ENCODE measurements at regions not wholly inside any gene's neighbourhood (a gene's known extent, or its start where the extent isn't known, plus 50 kb on each side); places are given as distances from the start of the nearest gene placed in this dataset.

DNA sequence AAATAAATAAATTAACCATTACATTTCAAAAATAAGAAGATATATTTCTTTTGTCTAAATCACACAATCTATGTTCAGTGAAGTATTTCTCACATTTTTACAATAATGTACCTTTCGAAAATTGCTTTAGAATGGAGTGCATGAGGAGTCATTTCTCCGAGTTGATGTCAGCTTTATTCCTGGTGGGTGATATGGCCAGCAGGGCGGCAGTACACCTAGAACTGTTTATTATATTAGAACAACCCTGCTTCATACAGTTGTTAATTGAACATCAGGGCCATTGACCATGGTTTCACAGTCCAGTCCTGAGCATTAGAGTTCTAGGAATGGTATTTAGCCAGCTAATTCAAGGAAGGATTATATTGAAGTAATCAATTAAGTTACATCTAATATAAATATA lies 696.3 kb upstream of the SLC10A2 start:
- H3K4me3 ChIP-seq (ENCODE audit: low read depth, low read length), result no peak overlapping the region
- no peak for DNase-seq (ENCODE audit: low read depth)

DNA sequence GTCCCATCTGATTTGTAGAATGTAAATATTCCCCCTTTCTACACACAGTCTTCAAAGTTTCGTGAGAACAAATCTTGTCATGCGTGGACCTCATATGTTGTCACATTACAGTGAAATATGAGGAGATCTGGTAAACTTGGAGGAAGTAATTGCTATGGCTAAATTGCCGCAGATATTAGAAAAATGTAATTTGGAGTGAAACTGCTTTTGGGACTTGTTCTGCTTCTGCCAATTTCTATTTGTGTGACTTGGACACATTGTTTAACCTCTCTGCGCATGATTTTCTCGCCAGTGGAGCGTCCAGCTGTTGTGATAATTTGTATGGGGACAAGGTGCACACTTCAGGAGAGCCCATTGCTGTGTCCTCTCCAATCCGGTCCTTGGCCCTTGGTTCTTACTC lies 693.1 kb upstream of the SLC10A2 start:
- no peak for DNase-seq (ENCODE audit: low read depth)
- H3K4me3 ChIP-seq (ENCODE audit: low read depth, low read length), result no peak overlapping the region

DNA sequence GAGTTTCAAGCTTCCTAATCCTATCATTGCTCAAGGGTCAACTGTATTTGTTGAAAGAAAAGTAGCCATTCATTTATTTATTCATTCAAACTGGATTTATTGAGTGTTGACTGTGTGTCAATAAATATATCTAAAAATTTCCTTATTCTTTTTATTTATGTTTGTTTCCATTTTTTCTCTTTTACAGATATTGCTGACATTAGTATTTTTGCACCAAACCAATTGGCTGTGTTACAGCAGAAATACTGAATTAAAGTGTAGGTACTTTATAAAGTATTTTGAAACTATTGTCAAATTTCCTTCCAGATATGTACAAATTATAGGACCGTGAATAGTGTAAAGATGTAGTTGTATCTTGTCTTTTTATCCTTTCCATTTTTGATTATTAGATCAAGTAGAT lies 692.0 kb upstream of the SLC10A2 start:
- no peak for DNase-seq (ENCODE audit: low read depth)
- H3K4me3 ChIP-seq (ENCODE audit: low read depth, low read length), result no peak overlapping the region

DNA sequence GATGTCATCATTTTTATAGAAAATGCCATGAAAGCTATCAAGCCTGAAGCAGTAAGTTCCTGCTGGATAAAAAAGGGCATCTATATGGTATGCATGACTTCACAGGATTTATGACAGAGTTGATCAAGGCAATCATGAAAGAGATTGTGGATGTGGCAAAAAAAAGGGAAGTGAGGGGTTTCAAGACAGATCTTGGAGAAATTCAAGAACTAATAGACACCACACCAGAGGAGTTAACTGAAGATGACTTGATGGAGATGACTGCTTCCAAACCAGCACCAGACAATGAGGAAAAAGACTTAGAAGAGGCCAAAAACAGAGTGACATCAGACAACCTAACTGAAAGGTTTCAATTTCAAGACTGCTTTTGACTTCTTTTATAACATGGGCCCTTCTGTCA lies 691.1 kb upstream of the SLC10A2 start:
- DNase-seq (ENCODE audit: low read depth), result no peak
- no peak overlapping the region for H3K4me3 ChIP-seq (ENCODE audit: low read depth, low read length)

DNA sequence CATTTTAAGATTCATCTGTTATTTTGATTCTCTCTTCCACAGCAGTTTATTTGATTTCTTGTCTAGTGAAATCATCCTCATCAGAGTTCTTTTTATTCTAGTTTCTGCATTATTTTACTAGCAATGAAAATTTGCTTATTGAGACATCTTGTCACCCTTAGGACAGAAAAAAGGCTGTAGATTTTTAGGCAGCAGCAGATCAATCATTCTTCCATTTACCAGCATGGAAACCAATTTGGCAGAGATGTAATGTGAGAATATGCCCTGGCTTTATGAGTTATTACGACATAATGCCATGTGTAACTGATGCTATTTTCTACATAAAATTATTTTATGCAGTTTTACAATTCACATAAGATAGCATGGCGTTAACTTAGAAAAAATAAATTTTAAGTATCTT lies 688.6 kb upstream of the SLC10A2 start:
- DNase-seq (ENCODE audit: low read depth), result no peak
- no peak overlapping the region for H3K4me3 ChIP-seq (ENCODE audit: low read depth, low read length)

DNA sequence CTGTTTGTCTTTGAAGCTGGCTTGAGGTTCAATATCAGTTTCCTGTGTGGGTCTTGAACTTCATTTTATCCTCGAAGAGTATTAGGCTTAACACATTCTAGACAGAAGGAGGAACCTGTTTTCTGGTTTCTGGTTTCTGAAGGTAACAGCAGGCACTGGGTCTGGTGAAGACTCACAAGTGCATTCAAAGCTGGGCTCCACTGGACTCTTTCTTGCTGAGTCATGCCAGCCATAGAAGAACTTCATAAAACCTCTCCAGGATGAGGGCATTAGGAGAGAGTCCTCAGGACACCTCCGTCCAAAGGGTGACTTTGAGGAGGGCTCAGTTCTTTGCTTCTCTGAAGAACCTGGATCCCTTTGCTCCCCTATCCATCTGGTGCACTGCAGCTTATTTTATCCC lies 668.6 kb upstream of the SLC10A2 start:
- no peak for DNase-seq (ENCODE audit: low read depth)

DNA sequence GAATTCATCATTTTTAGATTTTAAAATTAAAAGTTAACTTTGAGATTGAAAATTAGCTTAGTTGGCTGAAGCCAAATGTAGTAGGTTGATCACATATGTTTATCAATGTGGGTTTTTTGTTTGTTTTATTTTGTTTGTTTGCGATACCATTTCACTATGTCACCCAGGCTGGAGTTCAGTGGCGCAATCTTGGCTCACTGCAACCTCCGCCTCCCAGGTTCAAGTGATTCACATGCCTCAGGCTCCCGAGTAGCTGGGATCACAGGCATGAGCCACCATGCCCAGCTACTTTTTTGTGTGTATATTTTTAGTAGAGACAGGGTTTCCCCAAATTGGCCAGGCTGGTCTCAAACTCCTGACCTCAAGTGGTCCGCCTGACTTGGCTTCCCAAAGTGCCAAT lies 665.7 kb upstream of the SLC10A2 start:
- H3K4me3 ChIP-seq (ENCODE audit: low read depth, low read length), result no peak overlapping the region

More for the DNA sequence above, 668.6 kb upstream of the SLC10A2 start:
- no peak overlapping the region for H3K4me3 ChIP-seq (ENCODE audit: low read depth, low read length)

DNA sequence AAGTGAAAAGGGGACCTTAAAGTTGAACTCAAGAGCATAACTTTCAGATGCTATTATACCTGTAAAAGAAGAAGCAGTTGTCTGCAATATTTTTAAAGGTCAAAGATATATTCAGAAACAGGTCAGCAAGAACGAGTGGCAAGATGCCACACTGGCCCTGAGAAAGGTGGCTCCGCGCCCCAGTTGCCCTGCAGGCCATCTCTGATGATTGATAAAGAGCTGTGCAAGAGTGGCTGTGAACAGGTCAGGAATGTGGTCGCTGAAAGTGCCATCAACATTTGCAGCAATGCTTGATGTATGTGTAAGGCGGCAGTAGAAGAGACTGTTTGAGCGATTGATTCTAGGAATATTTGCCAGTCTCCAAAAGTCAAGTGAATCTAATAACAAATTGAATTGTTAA lies 664.2 kb upstream of the SLC10A2 start:
- no peak for DNase-seq (ENCODE audit: low read depth)
- H3K4me3 ChIP-seq (ENCODE audit: low read depth, low read length), result no peak overlapping the region

More for the DNA sequence above, 665.7 kb upstream of the SLC10A2 start:
- no peak for DNase-seq (ENCODE audit: low read depth)

DNA sequence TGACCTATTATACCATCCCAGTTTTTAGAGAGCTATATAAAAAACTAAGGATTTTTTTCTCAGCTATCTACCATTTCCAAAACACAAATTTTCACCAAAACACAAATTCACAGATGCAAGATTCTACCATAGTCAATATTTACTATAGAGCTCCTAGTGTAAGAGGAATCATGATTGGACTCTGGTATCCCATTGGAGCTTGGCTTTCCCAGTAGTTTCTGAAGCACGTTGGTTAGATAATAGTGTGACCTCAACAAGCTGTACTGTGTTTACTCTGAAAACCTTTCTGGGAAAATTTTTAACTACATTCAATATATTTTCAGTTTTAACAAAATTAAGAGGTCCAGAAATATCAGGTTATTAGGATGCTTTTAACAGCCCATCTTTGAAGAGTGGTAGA lies 660.6 kb upstream of the SLC10A2 start:
- no peak overlapping the region for H3K4me3 ChIP-seq (ENCODE audit: low read depth, low read length)
- no peak for DNase-seq (ENCODE audit: low read depth)

DNA sequence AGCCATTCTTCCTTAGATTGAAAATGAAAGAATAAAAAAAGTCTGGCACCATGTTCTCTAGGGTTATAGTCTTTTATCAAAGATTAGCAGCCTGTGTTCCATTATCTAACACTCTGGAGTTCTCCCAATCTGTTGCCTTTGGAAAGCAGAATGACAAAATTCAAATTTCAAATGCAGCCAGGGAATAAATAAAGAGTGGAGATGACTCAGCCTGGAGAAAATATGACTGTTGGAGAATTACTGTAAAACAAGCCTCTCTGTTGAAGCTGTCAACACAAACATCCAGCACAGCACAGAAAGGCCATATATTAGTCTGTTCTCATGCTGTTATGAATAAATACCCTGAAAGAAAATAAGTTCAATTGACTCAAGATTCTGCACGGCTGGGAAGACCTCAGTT lies 650.5 kb upstream of the SLC10A2 start:
- no peak for DNase-seq (ENCODE audit: low read depth)
- no peak overlapping the region for H3K4me3 ChIP-seq (ENCODE audit: low read depth, low read length)

DNA sequence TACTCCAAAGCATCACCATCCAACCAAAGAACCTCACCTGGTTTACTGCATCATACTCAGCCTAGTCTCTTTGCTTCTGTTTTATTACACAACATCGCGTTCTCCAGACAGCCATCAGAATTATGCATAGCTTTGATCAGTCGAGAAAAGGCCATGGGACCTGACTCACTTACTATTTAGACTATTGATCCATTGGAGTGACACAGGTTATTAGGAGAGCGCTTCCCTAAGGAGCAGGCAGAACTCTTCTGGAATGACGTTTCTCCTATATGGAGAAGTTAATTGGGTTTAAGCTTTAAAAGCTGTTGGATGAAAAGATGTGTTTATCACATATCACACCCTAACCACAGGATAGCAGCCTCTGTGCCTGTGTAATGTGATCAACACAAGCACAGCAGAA lies 649.1 kb upstream of the SLC10A2 start:
- no peak overlapping the region for H3K4me3 ChIP-seq (ENCODE audit: low read depth, low read length)
- no peak for DNase-seq (ENCODE audit: low read depth)

DNA sequence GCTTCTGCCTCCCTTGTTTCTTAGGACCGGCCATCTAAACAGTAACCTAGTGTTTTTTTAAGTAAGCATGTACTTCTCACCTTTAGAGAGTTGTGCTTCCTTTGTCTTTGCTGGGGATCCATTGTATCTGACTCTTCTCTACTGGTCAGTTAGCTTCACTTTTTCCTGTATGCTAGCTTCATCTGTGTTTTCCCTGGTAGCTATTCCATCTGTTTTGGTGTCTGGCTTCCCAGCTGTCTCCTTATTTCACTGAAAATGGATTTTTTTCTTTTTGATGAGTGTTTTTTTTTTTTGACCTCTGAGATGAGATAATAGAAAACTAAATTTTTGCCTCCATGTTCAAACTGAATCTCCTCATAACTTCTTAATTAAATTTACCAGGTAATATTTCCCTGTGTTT lies 637.0 kb upstream of the SLC10A2 start:
- DNase-seq (ENCODE audit: low read depth), result no peak

DNA sequence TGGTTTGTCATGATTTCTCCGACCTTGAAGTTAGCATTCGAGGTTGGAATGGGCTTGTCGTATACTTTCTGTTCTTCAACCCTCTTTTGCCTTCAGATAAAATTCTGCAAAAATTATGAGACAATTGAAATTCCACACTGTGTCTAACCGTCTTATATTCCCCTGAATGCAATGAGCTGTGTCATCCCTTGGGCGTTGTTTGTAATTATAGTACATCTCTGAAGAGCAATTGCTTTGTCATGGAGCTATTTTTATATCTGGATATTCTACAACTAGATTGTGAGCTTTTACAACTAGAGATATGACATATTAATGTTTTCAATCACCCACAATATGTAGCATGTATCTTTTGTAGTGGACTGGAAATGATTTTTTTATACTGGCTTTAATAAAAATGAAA lies 631.8 kb upstream of the SLC10A2 start:
- H3K4me3 ChIP-seq (ENCODE audit: low read depth, low read length), result no peak overlapping the region
- no peak for DNase-seq (ENCODE audit: low read depth)

More for the DNA sequence above, 637.0 kb upstream of the SLC10A2 start:
- H3K4me3 ChIP-seq (ENCODE audit: low read depth, low read length), result no peak overlapping the region

DNA sequence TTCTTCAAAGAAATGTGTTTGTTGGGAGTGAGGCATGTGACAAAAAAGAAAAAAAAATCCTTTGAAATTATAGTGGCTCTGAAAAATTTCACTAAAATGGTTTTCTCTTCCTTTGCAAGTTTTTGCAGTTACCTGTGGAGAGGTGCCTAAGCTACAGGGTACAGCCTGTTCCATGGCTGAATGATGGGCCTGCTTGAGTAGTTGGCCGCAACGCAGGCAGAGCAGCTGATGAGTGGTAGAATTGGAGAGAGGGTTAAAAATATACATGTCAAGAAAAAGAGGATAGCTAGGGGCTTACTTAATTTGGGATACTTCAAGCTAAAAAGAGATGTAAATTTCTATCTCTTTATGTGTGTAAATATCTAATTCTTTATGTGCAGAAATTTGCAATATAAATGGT lies 629.1 kb upstream of the SLC10A2 start:
- DNase-seq (ENCODE audit: low read depth), result no peak
- H3K4me3 ChIP-seq (ENCODE audit: low read depth, low read length), result no peak overlapping the region

DNA sequence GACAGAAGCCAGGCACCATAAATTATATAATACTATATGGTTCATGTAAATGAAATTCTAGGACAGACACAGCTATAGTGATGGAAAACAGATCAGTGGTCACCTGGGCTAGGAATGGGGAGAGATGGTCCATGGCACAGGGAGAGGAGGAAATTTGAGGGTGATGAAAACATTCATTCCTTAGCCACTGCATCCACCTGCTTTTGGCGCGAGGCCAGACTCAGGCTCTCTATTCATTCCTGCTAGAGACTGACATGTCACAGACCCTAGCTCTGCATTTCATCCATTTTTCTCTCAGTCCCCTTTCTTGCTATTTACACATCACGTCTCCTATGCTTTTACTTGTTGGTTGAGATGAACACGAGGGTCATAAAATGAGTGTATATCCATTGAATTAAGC lies 628.3 kb upstream of the SLC10A2 start:
- no peak for DNase-seq (ENCODE audit: low read depth)
- H3K4me3 ChIP-seq (ENCODE audit: low read depth, low read length), result no peak overlapping the region

DNA sequence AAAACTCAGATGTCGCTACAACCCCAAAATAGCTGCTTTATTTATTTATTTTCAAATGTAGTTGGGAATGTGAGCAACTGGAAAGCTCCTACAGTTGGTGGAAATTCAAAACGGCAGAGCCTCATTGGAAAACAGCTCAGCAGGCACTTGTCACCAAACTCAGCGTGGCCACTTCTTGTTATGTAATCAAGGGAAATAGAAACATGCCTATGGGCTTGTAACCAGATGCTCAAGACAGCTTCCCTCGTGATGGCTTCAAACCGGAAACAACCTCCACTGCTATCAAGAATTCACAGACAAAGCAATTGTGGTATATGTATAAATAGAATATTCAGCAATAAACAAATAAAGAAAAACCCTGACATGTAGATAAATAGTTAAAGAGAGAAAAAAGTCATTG lies 627.8 kb upstream of the SLC10A2 start:
- no peak overlapping the region for H3K4me3 ChIP-seq (ENCODE audit: low read depth, low read length)
- no peak for DNase-seq (ENCODE audit: low read depth)

DNA sequence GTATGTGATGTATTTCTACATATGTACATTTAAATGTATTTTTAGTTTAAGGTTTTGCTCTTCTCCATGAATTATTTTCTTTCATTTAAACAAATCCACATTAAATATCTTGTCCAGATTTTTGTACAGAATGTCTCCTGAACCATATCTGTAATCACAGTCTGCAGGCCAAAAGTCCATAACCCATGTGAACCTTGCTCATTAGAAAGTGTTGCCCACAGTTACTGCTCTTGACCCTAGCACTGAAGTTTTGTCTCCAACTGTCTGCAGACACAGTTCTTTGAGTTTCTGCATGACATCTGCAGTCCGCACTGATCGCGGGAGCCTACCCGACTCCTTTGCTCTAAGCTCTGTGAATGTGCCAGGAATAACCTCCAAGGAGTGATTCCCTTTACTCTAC lies 626.2 kb upstream of the SLC10A2 start:
- DNase-seq (ENCODE audit: low read depth), result no peak
- H3K4me3 ChIP-seq (ENCODE audit: low read depth, low read length), result no peak overlapping the region

DNA sequence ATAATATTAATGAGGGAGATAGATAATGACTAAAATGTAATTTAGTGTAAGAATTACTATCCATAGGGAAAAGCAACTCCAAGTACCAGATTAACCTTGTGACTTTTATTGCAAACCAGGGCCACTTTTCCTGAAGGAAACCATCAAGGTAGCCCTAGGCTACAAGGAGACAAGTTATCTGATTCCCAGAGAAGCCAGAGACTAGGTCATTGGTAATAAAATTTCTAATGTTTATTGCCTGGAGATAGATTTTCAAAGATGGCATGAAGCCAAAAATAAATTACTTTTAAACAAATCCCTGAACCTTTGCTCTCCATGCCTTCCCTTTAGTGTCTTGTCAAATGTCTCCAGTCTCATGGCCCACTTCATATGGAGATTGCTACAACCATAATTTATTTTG lies 610.1 kb upstream of the SLC10A2 start:
- H3K4me3 ChIP-seq (ENCODE audit: low read depth, low read length), result no peak overlapping the region
- no peak for DNase-seq (ENCODE audit: low read depth)

DNA sequence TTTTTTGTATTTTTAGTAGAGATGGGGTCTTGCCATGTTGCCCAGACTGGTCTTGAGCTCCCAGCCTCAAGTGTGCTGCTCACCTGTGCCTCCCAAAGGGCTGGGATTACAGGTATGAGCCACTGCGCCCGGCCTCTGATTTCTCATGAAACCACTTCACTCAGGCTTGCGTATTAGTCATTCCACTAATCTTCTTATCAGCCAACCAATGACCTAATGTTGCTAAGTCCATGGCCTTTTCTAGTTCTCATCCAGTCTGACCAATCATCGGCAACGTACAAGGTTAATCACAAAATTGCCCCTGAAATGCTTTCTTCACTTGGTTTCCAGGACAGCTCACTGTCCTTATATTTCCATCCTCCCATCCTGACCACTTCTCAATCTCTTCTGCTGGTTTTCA lies 605.3 kb upstream of the SLC10A2 start:
- H3K4me3 ChIP-seq (ENCODE audit: low read depth, low read length), result no peak overlapping the region
- no peak for DNase-seq (ENCODE audit: low read depth)

DNA sequence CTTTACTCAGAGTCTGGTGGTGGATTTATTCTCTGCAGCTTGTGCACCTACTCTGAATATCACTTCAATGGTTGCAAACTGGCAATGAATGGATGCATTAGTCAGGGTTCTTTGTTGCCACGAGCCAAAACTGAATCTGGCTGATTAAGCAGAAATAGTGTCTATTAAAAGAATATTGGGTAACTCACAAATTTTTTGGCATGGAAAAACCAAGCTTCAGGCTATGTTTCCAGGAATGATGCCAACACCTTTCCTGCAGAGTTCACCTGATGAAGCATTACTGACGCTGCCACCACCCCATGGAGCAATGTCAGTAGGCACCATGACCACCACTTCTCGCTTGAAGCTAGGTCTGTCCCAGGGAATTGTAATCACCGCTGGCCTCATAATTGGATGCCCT lies 597.8 kb upstream of the SLC10A2 start:
- no peak overlapping the region for H3K4me3 ChIP-seq (ENCODE audit: low read depth, low read length)
- DNase-seq (ENCODE audit: low read depth), result no peak

DNA sequence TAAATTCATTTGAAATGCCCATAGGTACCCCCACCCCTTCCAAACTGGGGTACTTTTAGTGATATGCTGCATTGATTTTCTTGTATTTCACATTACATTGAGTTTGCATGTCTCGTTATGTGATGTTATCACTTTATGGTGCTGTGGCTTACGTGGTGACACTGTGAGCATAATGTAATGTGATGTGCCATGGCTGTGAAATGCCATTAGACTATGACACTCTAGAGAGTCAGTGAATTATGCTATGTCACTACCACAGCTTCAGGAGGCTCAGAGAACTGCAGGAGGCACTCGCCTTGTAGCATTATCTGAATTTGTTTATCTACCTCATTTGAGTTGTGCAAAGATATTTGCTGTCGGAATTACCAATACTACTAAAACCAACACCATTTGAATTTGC lies 590.1 kb upstream of the SLC10A2 start:
- DNase-seq (ENCODE audit: low read depth), result no peak
- no peak overlapping the region for H3K4me3 ChIP-seq (ENCODE audit: low read depth, low read length)

DNA sequence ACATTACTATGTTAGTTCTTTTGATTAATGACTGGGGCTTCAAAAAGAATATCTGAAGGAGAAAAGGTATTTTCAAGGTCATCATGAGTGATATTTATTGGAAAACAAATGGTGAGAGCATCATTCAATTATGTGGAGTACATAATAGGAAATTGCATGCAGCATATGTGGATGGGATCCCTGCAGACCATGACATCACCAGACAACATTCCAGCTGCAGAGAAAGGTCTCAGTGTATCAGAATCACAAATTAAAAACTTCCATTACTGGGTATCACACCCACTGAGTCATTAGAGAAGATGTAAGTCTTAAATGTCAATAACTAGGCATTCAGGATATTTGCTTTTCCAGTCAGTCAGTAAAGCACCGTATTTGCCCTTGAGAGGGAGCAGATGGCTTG lies 574.4 kb upstream of the SLC10A2 start:
- DNase-seq (ENCODE audit: low read depth), result no peak
- no peak overlapping the region for H3K4me3 ChIP-seq (ENCODE audit: low read depth, low read length)

DNA sequence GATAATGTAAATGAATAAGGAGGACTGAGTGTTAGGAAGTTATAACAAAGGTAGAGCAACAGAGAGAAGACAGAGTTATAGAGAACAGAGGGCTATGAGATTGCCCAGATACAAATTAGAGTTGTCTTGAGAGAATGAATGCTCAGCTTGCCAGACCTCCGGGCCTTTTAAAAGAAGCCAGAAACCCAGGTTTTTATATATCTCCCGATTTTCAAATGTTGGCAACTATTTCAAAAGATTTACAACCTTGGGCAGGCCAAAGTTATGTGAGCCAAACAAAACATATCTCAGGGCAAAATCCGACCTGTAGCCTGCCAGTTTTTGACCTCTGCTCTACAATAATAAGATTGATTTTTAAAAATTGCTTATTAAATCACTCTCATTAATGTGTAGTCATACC lies 573.1 kb upstream of the SLC10A2 start:
- DNase-seq (ENCODE audit: low read depth), result no peak
- no peak overlapping the region for H3K4me3 ChIP-seq (ENCODE audit: low read depth, low read length)

Data from skeletal muscle cell (primary cell).